D721Med (cell line): ENCODE measurements at regions not wholly inside any gene's neighbourhood (a gene's known extent, or its start where the extent isn't known, plus 50 kb on each side); places are given as distances from the start of the nearest gene placed in this dataset.

Experiments used
- DNase-seq: peaks from one replicate; pipeline ENCODE4 v3.0.0; 2011; ENCODE audit warnings: low spot score; ENCODE audit not compliant: insufficient read length
- FAIRE-seq: peaks from 2 replicates; lab custom pipeline; 2011; peaks lifted over from hg19 to GRCh38; lab: Jason Lieb, UNC
- CTCF ChIP-seq: IDR thresholded peaks from 2 replicates; pipeline ENCODE4 v1.5.1; 2012; ENCODE audit warnings: mild to moderate bottlenecking, control low read depth; ENCODE audit not compliant: insufficient read depth; ENCODE audit errors: missing control alignments

- FAIRE-seq (no peak), DNase-seq (no peak)
- no peak for TF ChIP-seq CTCF
Measured at GRCh38 chr2:34069604-34070003, 470.5 kb upstream of the FAM98A start.

GRCh38 chr2:34050413-34050812, 451.3 kb upstream of the FAM98A start:
- FAIRE-seq (no peak), DNase-seq (no peak)
- no peak for TF ChIP-seq CTCF

- DNase-seq (no peak), FAIRE-seq (no peak)
- TF ChIP-seq CTCF, result no peak
Measured at GRCh38 chr2:34045101-34045655, 446.1 kb upstream of the FAM98A start.

GRCh38 chr2:34037886-34038285, 438.8 kb upstream of the FAM98A start:
- FAIRE-seq, result no peak
- no peak for TF ChIP-seq CTCF
- no peak for DNase-seq

GRCh38 chr2:34037157-34037556, 438.1 kb upstream of the FAM98A start:
- DNase-seq, result no peak
- FAIRE-seq, result no peak
- no peak for TF ChIP-seq CTCF

- FAIRE-seq (no peak), DNase-seq (no peak)
- TF ChIP-seq CTCF, result no peak
Measured at GRCh38 chr2:34031097-34031496, 432.0 kb upstream of the FAM98A start.

GRCh38 chr2:34030273-34030672, 431.2 kb upstream of the FAM98A start:
- FAIRE-seq, result no peak
- DNase-seq, result no peak
- no peak for TF ChIP-seq CTCF
